ENCODE measurements at regions not wholly inside any gene's neighbourhood (a gene's known extent, or its start where the extent isn't known, plus 50 kb on each side); places are given as distances from the start of the nearest gene placed in this dataset.
"Not testable (repeated sequence)": the region's sequence is repeated elsewhere in the genome, so short reads cannot be mapped to it uniquely, and the experiment has no call there.

GRCh38 chr5:1998716-1999317, 116.1 kb upstream of the IRX4 start:
- no peak for DNase-seq

GRCh38 chr5:1998348-1998669, 115.6 kb upstream of the IRX4 start:
- DNase-seq = no peak

- peak; percentile 88 for DNase-seq
Measured at GRCh38 chr5:1997640-1998347, 115.1 kb upstream of the IRX4 start.

GRCh38 chr5:1995491-1995890, 112.8 kb upstream of the IRX4 start:
- no peak for DNase-seq

GRCh38 chr5:1987471-1987870, 104.7 kb upstream of the IRX4 start:
- DNase-seq = no peak

- DNase-seq = no peak
Measured at GRCh38 chr5:1985781-1986180, 103.1 kb upstream of the IRX4 start.

GRCh38 chr5:1983919-1984695, 101.4 kb upstream of the IRX4 start:
- DNase-seq = no peak

GRCh38 chr5:1983401-1983800, 100.7 kb upstream of the IRX4 start:
- DNase-seq = no peak

GRCh38 chr5:1982561-1982960, 99.8 kb upstream of the IRX4 start:
- DNase-seq = not testable (repeated sequence)

GRCh38 chr5:1975898-1976765, 93.4 kb upstream of the IRX4 start:
- DNase-seq = peak; percentile 7

GRCh38 chr5:1975406-1975715, 92.6 kb upstream of the IRX4 start:
- DNase-seq = no peak

GRCh38 chr5:1974501-1975405, 92.0 kb upstream of the IRX4 start:
- DNase-seq = no peak

GRCh38 chr5:1974081-1974480, 91.4 kb upstream of the IRX4 start:
- no peak for DNase-seq

GRCh38 chr5:1973391-1974013, 90.8 kb upstream of the IRX4 start:
- DNase-seq = no peak

- no peak for DNase-seq
Measured at GRCh38 chr5:1971944-1972343, 89.2 kb upstream of the IRX4 start.

GRCh38 chr5:1967736-1968135, 85.0 kb upstream of the IRX4 start:
- no peak for DNase-seq

GRCh38 chr5:1966461-1966860, 83.7 kb upstream of the IRX4 start:
- DNase-seq = no peak

GRCh38 chr5:1965925-1966324, 83.2 kb upstream of the IRX4 start:
- no peak for DNase-seq

- no peak for DNase-seq
Measured at GRCh38 chr5:1963941-1964451, 81.3 kb upstream of the IRX4 start.

GRCh38 chr5:1963358-1963757, 80.6 kb upstream of the IRX4 start:
- no peak for DNase-seq

- DNase-seq = no peak
Measured at GRCh38 chr5:1962619-1963355, 80.1 kb upstream of the IRX4 start.
